ENCODE measurements at regions not wholly inside any gene's neighbourhood (a gene's known extent, or its start where the extent isn't known, plus 50 kb on each side); places are given as distances from the start of the nearest gene placed in this dataset.
"Not testable (repeated sequence)": the region's sequence is repeated elsewhere in the genome, so short reads cannot be mapped to it uniquely, and the experiment has no call there.

DNA sequence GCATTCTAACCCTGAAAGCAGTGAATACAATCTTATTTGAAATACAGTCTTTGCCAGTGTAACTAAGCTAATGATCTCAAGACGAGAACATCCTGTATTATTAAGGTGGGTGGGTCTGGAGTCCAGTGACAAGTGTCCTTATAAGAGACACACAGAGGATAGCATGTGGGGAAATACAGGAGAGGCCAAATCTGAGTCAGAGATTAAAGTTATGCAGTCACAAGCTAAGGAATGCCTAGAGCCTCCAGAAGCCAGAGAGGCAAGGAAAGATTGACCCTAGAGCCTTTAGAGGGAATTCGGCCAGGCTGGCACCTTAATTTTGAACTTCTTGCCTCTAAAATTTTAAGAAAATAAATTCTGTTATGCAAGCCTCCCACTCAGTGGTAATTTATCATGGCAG lies 87.5 kb upstream of the HGF start:
- no peak overlapping the region for H3K4me3 ChIP-seq (ENCODE audit: low read depth, low read length)
- TF ChIP-seq, protein P1, sequence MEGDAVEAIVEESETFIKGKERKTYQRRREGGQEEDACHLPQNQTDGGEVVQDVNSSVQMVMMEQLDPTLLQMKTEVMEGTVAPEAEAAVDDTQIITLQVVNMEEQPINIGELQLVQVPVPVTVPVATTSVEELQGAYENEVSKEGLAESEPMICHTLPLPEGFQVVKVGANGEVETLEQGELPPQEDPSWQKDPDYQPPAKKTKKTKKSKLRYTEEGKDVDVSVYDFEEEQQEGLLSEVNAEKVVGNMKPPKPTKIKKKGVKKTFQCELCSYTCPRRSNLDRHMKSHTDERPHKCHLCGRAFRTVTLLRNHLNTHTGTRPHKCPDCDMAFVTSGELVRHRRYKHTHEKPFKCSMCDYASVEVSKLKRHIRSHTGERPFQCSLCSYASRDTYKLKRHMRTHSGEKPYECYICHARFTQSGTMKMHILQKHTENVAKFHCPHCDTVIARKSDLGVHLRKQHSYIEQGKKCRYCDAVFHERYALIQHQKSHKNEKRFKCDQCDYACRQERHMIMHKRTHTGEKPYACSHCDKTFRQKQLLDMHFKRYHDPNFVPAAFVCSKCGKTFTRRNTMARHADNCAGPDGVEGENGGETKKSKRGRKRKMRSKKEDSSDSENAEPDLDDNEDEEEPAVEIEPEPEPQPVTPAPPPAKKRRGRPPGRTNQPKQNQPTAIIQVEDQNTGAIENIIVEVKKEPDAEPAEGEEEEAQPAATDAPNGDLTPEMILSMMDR (conservative IDR thresholded peaks at IDR 0.05; ENCODE audit: low read depth, low read length): no peak
- DNase-seq (ENCODE audit: low read depth): peak; percentile 26

DNA sequence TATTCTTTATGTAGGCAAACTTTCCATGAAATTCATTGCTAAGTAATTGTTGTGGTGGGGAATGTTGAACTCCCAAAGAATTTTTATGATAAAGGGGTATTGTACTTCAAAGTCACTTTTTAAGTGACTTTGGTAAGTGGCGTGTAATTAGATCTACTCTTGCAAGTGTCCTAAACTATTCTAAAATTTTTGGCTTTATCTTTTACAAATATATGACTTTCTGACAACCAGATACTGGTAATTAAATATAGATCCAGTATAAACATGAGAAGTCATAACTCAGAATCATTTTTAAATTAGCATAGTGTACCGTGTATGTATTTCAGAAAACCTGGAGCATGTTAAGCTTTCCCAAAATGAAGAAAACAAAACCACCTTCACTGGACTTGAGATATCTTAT lies 84.7 kb upstream of the HGF start:
- TF ChIP-seq, protein P1 (conservative IDR thresholded peaks at IDR 0.05; ENCODE audit: low read depth, low read length): no peak
- DNase-seq (ENCODE audit: low read depth): no peak
- no peak overlapping the region for H3K4me3 ChIP-seq (ENCODE audit: low read depth, low read length)

DNA sequence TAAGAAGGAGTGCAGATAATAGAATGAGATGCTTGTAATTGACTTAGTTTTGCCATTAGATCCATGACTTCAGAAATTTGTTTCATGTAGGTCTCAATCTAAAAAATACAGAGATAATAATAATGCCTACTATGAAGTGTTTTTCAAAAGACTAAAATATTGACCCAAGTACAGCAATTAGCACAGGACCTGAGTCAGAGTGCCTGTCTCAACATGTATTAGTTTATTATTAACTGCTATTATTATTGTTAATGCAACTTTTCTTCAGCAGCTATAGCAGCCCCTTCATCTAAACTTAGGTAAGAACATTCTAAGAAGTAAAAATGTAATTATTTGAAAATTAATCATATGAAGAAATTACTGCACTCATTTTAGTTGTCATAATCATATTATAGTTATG lies 82.9 kb upstream of the HGF start:
- no peak for DNase-seq (ENCODE audit: low read depth)
- H3K4me3 ChIP-seq (ENCODE audit: low read depth, low read length): no peak overlapping the region
- TF ChIP-seq, protein P1 (conservative IDR thresholded peaks at IDR 0.05; ENCODE audit: low read depth, low read length): no peak

DNA sequence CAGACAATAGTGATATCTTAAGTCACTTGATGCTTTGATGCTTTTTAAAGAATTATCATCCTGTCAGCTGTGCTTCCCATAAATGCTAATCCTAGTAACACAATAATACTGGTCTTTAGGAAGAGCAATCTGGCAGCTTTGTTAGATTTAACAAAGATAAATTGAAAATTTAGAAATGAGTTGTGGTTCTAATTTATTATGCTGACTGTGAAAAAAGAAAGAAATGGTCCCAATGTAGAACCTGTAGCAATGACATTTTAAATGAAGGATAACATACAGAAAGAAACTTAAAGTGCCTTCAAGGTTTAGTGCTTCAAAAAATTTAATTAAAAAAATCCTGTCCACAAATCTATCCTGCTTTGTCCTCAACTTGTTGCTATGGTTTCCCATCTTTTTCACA lies 81.6 kb upstream of the HGF start:
- DNase-seq (ENCODE audit: low read depth): no peak
- TF ChIP-seq, protein P1 (conservative IDR thresholded peaks at IDR 0.05; ENCODE audit: low read depth, low read length): no peak
- no peak overlapping the region for H3K4me3 ChIP-seq (ENCODE audit: low read depth, low read length)

DNA sequence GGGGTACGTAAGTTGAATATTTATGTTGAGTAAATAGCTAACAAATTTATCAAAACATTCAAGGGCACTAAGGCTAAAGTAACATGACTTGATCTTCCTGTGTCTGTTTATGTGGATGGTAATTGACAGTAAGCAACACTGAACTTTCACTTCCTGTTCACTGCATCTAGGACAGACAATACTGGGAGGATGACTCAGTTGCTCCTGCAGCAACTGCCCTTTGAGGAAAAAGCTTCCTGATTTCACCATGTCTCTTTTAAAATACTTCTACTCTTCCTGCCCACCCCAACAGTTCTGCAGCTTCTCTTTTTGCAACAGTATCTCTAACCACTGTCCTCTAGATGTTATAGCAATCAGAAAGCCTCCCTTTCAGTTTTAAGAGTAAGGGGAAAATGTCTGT lies 76.6 kb upstream of the HGF start:
- H3K4me3 ChIP-seq (ENCODE audit: low read depth, low read length): peak overlapping the region; percentile 40
- peak; percentile 88 for DNase-seq (ENCODE audit: low read depth)
- TF ChIP-seq, protein P1 (conservative IDR thresholded peaks at IDR 0.05; ENCODE audit: low read depth, low read length): no peak

DNA sequence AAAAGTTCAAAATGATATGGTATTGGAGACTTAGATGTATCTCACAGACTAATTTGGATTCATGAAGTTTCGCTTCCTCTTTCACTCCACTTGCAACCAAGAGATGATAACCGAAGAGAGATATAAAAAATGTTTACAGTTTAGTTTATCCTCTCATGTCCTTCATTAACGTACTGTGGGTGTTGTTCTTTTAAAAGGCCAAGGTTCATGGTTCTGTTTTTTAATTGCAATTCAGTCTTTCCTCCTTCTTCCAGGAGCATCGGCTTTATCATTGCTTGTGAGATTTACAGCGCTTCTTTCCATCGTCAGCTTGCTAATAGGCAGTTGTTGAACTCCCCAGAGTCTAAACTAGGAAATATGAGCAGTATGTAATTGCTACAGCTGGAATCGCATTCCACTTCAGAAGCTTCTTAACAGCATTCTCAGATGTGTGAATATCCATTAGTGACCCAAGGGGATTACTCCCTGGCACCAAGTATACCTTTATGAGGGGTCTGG lies 75.9 kb upstream of the HGF start:
- TF ChIP-seq, protein P1 (conservative IDR thresholded peaks at IDR 0.05; ENCODE audit: low read depth, low read length): no peak
- peak overlapping the region; percentile 40 for H3K4me3 ChIP-seq (ENCODE audit: low read depth, low read length)

DNA sequence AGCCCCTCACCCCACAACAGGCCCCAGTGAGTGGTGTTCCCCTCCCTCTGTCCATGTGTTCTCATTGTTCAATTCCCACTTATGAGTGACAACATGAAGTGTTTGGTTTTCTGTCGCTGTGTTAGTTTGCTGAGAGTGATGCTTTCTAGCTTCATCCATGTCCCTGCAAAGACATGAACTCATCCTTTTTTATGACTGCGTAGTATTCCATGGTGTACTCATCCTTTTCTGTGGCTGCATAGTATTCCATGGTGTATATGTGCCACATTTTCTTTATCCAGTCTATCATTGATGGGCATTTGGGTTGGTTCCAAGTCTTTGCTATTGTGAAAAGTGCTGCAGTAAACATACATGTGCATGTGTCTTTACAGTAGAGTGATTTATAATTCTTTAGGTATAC lies 73.8 kb upstream of the HGF start:
- not testable (repeated sequence) for DNase-seq (ENCODE audit: low read depth); H3K4me3 ChIP-seq (ENCODE audit: low read depth, low read length)

More for the DNA sequence above, 75.9 kb upstream of the HGF start:
- peak; percentile 84 for DNase-seq (ENCODE audit: low read depth)
